AML-193 (cell line): ENCODE measurements at regions not wholly inside any gene's neighbourhood (a gene's known extent, or its start where the extent isn't known, plus 50 kb on each side); places are given as distances from the start of the nearest gene placed in this dataset.

Experiments
- DNase-seq, 2 experiments: peaks; one replicate each; lab custom pipeline; 2025; lab: John Stamatoyannopoulos, UW

- DNase-seq: no peak
Measured at GRCh38 chr12:59839514-59839913, 243.7 kb downstream of the SLC16A7 start.

- no peak for DNase-seq
Measured at GRCh38 chr12:59843260-59843843, 247.5 kb downstream of the SLC16A7 start.

- no peak for DNase-seq
Measured at GRCh38 chr12:59844750-59845149, 248.9 kb downstream of the SLC16A7 start.

GRCh38 chr12:59845293-59845692 is 249.5 kb downstream of the SLC16A7 start:
- DNase-seq: no peak

GRCh38 chr12:59847127-59847526 is 251.3 kb downstream of the SLC16A7 start:
- no peak for DNase-seq

- no peak for DNase-seq
Measured at GRCh38 chr12:59850268-59850667, 254.4 kb downstream of the SLC16A7 start.

- DNase-seq: no peak
Measured at GRCh38 chr12:59858508-59859170, 262.8 kb downstream of the SLC16A7 start.

GRCh38 chr12:59859171-59859510 is 263.3 kb downstream of the SLC16A7 start:
- DNase-seq: no peak

GRCh38 chr12:59861635-59862034 is 265.8 kb downstream of the SLC16A7 start:
- no peak for DNase-seq

- DNase-seq: no peak
Measured at GRCh38 chr12:59867055-59867454, 271.2 kb downstream of the SLC16A7 start.

- DNase-seq: no peak
Measured at GRCh38 chr12:59867689-59868088, 271.9 kb downstream of the SLC16A7 start.

GRCh38 chr12:59871779-59872178 is 275.9 kb downstream of the SLC16A7 start:
- DNase-seq: no peak

GRCh38 chr12:59873136-59873535 is 277.3 kb downstream of the SLC16A7 start:
- no peak for DNase-seq

- DNase-seq: no peak
Measured at GRCh38 chr12:59874781-59875180, 279.0 kb downstream of the SLC16A7 start.

- DNase-seq: no peak
Measured at GRCh38 chr12:59886131-59886733, 290.4 kb downstream of the SLC16A7 start.

GRCh38 chr12:59887178-59887577 is 291.3 kb downstream of the SLC16A7 start:
- no peak for DNase-seq

GRCh38 chr12:59890896-59891579 is 295.2 kb downstream of the SLC16A7 start:
- DNase-seq: no peak

GRCh38 chr12:59895166-59895775 is 299.4 kb downstream of the SLC16A7 start:
- DNase-seq: no peak

- no peak for DNase-seq
Measured at GRCh38 chr12:59904874-59905521, 309.2 kb downstream of the SLC16A7 start.

- no peak for DNase-seq
Measured at GRCh38 chr12:59911516-59911915, 315.7 kb downstream of the SLC16A7 start.

- DNase-seq: no peak
Measured at GRCh38 chr12:59916988-59917387, 321.2 kb downstream of the SLC16A7 start.

- DNase-seq: no peak
Measured at GRCh38 chr12:59927032-59927431, 331.2 kb downstream of the SLC16A7 start.
